A673 (cell line): ENCODE measurements at regions not wholly inside any gene's neighbourhood (a gene's known extent, or its start where the extent isn't known, plus 50 kb on each side); places are given as distances from the start of the nearest gene placed in this dataset.
"Not testable (repeated sequence)": the region's sequence is repeated elsewhere in the genome, so short reads cannot be mapped to it uniquely, and the experiment has no call there.

ENCODE experiments used
- CTCF ChIP-seq: fragments of 300-800, 200-600 bp; sonication (generic); conservative IDR thresholded peaks from 2 replicates; pipeline ENCODE4 v1.5.1; 2017; ENCODE audit warnings: low read depth, mild to moderate bottlenecking, antibody characterized with exemption, low read length, moderate library complexity, mixed read lengths
- EZH2 ChIP-seq: fragments of 200-600 bp; sonication (generic); IDR thresholded peaks from 2 replicates; pipeline ENCODE4 v1.6.1; 2017; ENCODE audit warnings: borderline replicate concordance, low read depth, mild to moderate bottlenecking, mixed read lengths, antibody characterized with exemption, low read length; ENCODE audit not compliant: poor library complexity, severe bottlenecking

DNA sequence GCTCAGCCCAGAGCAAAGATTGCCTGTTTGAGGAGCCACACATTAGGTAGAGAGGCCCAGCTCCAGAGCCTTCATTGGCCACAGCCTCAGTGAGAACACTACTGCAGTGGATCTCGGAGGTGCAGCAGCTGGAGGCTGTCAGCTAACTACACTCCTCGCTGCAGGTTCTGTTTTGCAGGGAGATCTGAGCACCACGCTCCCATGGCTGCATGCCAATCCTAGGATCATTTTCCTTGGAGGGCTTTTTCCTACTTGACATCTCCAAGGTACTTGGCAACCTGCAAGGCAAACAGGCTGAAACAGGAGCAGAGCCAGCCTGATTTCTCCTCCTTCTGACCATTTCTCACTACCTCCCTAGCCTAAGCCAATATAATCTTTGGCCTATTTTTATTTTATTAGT lies 69.2 kb downstream of the ASCL1 start:
- not testable (repeated sequence) for TF ChIP-seq CTCF, EZH2
